GM18498 (cell line): ENCODE measurements at regions not wholly inside any gene's neighbourhood (a gene's known extent, or its start where the extent isn't known, plus 50 kb on each side); places are given as distances from the start of the nearest gene placed in this dataset.

Experiments
- ATAC-seq: cut with Tn5 transposase; IDR thresholded peaks from one replicate; pipeline ENCODE4 v1.9.1; 2021; ENCODE audit warnings: mild to moderate bottlenecking, moderate library complexity; ENCODE audit not compliant: unreplicated experiment

DNA sequence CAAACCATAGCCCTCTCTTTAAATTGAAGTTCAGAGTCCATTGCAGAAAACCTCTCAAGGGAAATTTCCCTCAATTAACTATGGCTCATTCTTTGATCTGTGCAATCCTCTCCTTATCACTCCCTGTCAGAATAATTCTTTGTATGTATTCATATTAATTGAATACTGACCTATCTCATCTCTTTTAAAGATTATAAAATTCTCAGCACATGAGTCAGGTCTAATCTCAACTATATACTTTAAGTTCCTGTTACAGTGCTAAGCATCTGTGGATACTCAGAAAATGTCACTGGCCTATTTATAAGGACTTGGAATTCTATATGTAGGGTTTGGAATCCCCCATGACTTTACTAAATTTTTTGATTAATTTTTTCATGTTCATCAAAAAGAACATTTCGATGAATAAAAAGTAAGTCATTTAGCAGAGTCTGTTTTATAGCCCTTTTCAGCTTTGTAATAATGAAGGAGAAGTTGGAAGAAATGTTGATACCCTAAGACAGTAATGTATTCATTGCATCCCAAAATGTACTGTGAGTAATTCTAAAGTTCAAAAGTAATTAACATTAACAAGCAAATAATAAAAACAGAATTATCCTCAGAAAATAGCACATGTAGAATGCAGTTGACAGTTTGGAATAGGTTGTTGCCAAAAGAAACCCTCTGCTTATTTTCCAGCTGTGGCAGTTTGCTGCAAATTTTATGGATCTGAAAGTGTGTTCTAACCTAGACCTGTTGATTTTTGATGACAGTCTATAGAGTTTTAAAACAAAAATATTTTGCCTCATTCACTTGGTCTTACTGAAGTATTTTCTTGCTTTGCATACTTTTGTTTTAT lies 503.4 kb upstream of the CBLB start:
- ATAC-seq: no peak

DNA sequence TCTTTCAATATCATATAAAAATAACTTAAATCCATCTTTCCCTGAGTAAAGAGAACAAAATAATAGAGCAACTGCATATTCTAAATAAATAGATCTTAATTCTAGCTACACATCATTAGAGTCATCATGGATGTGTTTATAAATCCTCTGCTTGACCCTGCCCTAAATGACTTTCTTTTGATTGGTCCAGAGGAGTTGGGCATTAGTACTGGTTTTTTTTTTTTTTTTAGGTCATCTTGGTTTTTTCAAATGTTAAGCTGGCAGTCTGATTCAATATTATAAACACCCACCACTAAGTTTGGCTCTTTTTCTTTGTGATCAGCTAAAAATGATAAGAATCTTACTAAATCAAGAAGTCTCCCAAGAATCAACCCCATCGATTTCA lies 504.0 kb upstream of the CBLB start:
- ATAC-seq: no peak

DNA sequence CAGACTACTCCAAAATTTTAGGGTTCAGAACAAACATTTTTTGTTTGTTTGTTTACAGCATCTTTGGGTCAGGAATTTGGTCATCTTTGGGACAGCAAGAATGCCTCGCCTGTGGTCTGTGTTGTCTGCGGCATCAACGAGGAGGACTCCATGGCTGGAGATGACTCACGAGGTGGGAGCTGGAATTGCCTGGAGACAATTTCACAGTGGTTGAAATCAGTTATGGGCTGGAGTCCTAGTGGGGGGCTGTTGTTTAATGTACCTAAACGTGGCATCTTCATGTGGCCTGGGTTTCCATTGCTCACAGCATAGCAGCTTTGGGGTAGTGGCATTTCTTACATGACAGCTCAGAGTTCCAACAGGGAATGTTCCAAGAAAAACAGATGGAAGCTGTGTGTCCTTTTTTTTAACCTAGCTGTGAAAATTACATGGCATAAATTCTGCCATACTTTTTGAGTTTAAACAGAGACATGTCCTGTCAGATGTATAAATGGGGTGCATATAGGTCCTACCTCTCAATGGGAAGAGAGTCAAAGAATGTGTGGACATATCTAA lies 507.3 kb upstream of the CBLB start:
- ATAC-seq: no peak

DNA sequence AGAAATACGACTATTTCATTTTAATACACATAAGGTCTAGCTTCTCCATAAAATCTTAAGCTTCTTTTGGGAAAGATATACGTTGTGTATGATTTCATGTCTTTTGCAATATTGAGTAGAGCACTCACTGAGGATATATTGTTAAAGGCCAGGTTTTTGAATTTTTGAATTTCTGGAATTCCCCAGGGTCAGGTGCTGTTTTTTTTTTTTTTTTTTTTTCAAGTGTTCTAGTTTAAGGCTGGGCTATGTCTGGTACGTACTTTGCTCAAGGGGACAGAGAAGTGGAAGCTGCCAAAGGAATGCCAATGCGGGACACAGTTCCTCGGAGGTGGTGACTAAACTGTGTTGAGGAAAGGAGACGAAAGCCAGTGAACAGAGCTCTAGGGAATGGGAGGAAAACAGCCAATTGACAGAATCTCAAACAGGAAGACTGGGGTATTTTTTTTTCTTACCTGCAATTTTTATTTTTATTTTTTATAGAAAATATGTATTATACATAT lies 510.5 kb upstream of the CBLB start:
- ATAC-seq: no peak

DNA sequence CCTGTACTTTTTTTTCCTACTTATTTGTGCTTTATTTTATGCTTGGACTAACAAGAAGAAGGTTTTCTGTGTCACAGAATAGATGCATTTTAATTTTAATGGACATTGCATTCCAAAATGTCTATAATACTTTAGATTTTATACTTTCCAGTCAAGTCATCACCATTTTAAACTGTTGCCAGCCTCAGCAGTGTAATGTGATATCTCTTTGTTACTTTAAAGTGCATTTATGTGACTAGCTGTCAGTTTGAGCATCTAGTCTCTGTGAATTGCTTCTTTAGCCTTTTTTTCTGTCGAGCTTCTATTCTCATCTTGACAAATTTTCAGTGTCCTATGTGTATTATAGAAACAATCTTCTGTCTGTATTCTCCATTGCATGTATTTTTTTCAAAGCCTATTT lies 511.4 kb upstream of the CBLB start:
- ATAC-seq: no peak

DNA sequence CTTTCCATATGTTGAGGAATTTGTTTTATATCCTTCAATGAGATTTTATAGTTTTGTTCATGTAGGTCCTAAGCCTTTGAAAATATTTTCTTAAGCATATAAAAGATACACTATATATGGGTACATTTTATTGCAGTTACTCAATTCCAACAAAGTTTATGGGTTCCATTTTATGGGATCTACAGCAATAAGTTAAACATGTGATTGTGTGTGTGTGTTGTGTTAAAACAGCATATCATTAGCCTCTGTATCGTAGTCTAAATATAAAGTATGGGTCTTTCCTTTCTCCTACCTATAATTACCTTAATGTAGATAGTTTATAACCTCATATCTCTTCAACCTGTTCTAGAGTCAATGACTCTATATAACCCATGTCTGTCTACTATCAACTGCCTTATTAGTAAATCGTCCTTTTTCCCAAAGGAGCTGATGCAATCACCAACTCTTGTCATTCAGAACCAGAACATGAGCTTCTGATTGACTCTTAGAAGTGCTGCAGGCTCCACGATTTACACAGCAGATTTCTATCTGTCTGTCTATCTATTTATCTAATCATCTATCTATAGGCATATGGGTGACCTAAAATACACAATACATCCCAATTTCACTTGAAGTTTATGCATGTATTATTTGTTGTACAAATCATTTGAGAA lies 512.6 kb upstream of the CBLB start:
- ATAC-seq: no peak

DNA sequence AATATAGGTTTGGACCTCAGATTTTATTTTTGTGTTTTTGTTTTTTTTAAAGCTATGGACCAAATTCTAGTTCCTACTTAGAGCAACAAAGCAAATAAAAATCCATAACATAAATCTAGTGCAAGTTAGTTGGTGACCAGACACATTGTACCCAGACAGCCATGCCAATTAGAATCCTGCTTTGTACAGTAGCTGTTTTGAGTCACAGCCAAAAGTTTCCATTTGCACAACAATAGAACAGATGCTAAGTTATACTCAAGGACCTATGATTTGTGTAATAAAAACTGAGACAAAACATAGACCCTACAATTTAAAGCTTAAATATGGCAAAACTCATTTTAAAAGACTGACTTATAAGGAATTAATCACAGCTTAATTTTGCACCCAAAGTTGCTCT lies 513.1 kb upstream of the CBLB start:
- no peak for ATAC-seq

DNA sequence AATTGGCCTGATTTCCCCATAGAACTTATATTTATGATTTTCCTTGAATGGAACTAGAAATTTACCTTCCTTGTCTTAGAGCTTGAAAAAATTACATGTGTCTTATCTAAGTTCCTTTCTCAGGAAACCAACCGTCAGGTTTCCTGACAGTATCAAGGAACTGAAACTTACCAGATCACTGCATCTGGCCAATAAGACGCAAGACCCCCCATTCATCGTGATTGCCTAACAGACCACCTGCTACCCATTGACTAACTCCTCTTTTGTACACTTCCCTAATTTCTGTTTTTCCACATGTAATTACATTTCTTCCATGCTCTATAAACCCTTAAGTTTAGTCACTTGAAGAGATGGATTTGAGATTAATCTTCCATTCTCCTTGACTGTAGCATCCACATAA lies 517.2 kb upstream of the CBLB start:
- ATAC-seq: no peak

DNA sequence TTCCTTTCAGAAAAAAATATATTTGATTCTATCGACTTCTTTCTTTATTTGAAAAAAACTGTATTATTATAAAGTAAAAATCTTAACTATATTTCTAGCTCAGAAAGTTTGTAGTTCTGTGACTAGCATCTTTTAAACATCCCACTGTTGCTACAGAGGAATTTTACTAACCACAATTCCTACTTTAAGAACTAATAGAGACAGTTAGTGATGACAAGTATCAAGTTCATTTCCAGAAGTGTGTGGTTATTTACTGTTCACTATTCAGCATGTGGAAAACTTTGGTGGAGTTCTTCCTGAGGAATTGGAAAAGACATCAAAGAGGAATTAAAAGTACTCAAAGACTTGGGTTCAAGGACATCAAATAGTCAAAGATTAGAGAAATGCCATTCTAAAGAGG lies 524.1 kb upstream of the CBLB start:
- no peak for ATAC-seq

DNA sequence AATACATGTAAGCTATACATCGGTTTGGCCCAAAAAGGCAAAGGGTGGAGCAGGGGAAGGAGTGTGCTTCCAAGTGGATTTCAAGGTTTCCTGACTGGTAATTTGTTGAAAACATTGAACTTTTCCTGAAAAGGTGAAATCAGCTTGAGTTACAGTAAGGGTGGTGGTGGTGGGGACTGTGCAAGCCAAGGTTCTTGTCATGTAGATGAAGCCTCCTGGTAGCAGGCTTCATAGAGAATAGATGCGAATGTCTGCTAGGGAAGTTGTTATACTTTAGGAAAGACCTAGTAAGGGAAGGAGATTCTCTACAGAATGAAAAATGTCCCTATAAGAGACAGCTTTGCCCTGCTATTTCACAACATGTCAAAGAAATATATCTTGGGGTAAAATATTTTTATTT lies 528.2 kb upstream of the CBLB start:
- no peak for ATAC-seq

DNA sequence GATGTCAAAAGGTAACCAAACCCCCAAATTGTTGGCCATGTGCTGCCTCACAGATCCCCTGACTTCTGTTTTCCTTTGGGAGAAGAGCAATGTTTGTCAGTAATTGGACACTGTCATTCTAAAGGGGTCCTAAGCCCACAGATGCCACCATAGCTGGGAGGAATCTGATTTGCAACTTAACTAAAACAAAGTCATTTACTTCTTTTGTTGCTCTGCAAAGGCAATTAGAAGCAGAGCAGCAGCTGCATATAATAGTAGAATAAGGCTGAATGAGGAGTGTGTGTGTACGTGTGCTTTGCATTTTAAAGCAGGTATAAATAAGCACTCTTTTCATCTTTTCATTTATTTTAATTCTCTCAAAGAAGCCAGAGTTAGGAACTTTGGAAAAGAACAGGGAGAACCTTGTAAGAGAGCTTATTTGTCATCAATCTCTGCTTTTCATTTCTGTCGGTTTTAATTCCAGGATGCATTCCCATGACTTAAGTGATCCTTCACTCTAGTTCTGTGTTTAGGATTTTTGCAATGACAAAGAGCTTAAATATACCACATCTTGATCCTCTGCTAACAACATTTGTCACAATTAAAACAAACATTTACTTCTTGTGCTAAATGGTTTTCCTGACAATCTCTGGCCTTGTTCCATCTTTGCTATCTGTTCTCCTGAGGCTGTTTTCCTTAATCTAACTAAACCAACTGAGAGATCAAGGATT lies 530.2 kb upstream of the CBLB start:
- ATAC-seq: no peak

DNA sequence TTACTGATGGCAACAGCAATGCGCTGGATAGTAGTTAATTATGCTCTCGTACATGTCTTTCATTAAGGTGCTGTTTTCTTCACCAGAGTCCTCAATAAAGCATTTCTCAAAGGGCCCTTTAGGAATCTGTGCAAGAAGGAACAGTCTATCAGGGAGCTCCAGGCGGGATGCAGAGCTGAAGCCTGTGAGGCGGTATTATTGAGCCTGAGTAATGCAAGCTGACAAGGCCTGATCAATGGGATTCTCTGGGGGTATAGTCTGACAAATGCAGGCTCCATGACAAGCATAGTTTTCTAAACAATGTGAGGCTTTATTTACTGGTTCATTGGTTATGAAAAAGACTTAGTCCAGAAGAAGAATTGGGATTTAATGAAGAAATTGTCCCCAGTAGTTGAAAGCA lies 530.9 kb upstream of the CBLB start:
- no peak for ATAC-seq

DNA sequence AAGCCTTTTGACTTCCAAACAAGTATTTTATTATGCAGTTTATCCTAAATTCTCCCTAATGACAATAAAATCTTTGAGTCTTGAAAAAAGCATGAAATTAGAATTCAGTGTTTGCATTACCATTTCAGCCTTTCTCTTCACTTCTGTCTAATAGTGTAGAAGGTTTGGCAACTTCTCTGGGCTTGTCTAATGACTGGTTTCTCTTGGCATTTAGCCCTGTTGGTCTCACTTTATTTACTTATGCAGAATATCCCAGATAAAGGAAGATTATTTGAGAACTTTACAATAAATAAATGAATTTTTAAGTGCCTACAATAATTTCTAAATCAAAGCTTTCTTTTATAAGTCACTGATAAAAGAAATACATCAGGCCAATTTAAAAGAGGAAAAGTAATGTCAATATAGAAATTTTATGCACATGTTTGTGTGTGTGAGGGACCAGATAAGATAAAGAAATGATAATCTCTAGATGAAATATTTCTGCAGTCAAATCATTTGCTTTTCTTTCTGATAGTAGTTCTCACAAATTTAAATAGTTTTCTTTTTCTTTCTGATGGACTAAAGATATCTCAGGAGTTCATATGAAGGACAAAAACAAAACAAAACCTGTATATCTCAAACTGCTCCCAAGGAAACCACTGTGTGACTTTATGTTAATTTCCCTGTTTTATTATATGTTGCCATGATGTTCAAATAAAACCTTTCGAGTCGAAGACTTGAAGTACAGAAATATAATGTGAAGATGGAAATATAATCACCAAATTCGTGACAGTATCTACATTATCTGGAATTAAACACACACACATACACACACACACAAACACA lies 533.1 kb upstream of the CBLB start:
- ATAC-seq: no peak

DNA sequence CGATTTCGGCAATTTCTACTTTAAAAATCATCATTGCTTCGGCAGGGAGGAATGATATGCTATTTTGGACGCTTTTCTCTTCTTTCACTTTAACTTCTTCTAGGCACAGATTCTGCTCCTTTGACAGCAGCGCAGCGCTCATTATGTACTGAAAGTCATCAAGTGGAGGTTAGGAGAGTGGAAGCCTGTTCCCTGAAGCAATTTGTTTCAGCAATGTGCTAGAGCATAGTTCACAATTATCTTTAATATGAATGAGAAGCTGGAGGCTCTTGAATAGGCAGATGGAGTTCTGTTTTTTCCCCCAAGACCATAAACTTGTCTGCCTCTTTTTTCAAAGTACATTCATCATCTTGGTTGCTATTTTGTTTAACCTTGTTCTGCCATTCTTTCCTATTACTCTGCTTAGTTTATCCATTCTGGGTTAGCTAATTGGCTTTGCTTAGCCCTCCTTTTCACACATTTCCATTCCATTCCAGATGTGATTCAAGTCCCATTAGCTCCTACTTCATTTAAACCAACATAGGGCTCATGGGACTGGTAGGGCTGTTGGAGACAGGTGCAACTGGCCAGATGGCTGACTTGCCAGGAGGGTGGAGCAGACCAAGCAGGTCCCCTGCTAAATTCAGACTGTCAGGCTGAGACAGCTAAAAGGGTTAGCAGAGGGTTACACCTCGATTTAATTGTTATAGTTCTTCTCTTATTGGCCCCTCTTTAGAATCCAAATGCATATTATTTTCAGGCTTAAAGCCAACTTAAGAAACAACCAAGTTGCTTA lies 534.7 kb upstream of the CBLB start:
- no peak for ATAC-seq

DNA sequence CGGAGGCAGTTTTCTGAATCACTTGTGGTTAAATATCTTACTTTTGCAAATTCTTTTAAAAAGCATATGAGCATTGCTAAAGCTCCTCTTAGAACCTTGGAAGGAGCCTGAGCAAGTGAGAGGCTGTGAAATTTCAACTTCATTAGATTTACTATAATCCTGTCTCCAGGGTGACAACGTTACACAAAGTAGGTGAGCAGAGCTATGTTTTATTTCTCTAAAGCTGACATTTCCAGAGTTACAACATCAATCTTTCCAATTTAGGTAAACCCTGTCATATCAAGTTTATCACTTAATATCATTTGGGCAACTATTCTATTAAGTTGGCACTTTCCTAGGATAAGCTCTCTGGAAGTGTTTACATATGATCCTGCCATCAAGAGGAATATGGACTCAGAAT lies 544.9 kb upstream of the CBLB start:
- ATAC-seq: no peak

DNA sequence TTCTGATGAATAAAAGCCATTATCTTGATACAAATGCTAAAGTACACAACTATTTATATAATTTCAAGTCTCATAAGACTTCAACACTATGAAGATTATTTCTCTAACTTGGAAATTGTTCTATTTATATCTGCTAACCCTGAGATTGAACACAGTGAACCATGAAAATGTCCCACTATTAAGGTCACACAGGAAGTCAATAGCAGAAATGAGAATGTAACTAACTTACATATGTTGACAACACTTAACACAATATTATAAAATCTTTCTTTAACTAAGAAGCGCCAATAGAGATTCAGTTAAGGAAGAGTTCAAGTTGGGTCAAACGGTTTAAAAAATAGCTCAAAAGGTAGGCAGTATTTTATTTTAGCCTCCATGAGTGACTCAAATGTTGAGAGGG lies 551.8 kb upstream of the CBLB start:
- ATAC-seq: no peak

DNA sequence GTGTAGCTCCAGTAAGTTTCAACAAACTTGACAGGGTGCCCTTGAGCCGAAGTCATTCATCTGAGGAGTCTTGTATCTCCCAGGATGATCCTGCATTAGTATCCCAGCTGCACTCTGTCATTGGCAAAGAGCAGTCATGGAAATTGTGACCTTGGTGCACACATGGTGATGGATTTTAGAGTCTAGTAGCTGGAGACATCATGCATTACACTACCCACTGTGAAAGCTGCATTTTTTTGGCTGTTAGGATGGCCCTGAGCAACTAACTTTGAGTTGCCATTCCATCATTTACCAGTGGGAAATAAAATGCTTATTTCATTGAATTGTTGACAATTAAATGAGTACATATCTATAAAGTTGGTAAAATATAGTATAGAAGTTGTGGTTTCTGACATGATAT lies 552.6 kb upstream of the CBLB start:
- ATAC-seq: no peak

DNA sequence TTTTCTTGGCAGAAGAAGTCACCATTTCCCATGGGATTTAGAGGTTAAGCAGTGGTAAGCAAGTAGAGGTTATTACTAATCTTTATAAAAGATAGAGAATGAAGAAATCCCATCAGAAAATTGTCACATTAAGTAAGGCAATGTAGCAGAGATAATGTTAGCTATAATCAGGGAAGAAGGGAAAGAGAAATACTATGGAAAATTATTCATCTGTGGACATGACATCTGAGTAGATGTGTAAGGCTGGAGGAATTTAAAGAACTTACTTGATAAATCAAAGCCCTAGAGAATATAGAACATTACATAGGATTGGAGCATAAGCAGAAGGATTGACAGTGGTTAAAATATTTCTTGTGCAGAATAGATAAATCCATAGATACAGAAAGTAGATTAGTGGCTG lies 553.1 kb upstream of the CBLB start:
- ATAC-seq: no peak

DNA sequence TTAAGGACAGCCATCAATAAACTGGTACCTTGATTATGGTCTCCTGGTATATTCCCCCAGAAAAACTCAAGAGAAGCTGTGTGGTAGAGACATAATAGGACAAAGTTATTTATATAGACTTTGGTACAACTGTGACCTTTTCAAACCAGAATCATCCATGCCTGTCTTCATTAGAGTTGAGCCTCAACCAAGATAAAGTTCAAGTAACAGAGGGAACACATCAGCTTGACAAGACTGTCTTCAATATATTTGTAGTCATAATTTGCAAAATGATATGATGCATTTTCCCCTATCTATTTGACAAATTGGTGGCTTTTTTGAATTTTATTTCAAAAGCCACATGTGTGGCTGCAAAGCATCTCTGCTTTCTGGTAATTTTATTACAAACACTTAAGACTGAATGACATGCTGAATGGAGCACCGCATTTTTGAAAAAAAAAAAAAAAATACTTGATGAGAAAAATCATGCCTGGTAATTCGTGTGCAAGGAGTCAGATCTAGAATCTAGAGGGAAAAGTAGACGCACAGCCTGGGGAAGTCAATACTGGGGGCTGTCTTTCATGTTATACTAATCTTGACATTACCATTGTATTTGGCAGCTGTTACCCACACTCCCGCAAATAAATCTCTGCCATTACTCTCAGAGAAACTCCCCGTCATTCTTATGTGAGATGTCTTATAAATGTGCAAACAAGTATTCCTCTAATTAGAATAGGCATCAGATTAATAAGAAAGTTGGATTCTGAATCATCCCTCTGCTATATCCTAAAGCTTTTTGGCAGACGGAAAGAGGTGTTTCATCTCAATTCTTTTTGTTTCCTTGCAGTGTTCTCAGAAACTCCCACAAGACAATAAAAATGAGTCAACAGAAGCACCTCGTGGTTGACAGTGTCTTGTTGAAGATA lies 554.8 kb upstream of the CBLB start:
- no peak for ATAC-seq
